ENCODE measurements at regions not wholly inside any gene's neighbourhood (a gene's known extent, or its start where the extent isn't known, plus 50 kb on each side); places are given as distances from the start of the nearest gene placed in this dataset.
"Not testable (repeated sequence)": the region's sequence is repeated elsewhere in the genome, so short reads cannot be mapped to it uniquely, and the experiment has no call there.

GRCh38 chr2:109976319-109976718 is 77.8 kb downstream of the LIMS3 start:
- H3K4me3 Mint-ChIP-seq; H3K4me1 Mint-ChIP-seq; intact Hi-C loops (cut with micrococcal nuclease); H3K36me3 ChIP-seq (replicated peaks in 1 of 2; ENCODE audit: control extremely low read depth in 1 of 2, control insufficient read depth in 1 of 2, extremely low read depth in 1 of 2, insufficient read depth in 2 of 2, low read length in 1 of 2); CTCF ChIA-PET; POLR2A ChIA-PET; H3K9ac ChIP-seq (ENCODE audit: low read length); H3K27ac ChIP-seq (ENCODE audit: low read length in 2 of 2); H3K27me3 Mint-ChIP-seq; H3K4me1 ChIP-seq (ENCODE audit: control insufficient read depth in 2 of 2, insufficient read depth in 2 of 2, low read length in 2 of 2); H3K79me2 ChIP-seq (ENCODE audit: control insufficient read depth, insufficient read depth, low read length); H3K4me3 ChIP-seq (ENCODE audit: control extremely low read depth in 1 of 5, extremely low read depth in 1 of 5, insufficient read depth in 1 of 5, low read depth in 2 of 5, low read length in 4 of 5); H3K4me2 ChIP-seq (replicated peaks; ENCODE audit: low read depth, low read length, poor library complexity, severe bottlenecking); H3K9me3 ChIP-seq (ENCODE audit: control extremely low read depth in 1 of 3, control insufficient read depth in 2 of 3, insufficient read depth in 1 of 3, low read length in 2 of 3); H3K27me3 ChIP-seq (replicated peaks in 1 of 4; ENCODE audit: control extremely low read depth in 1 of 4, control insufficient read depth in 3 of 4, insufficient read depth in 4 of 4, low read length in 3 of 4); H3K9me3 Mint-ChIP-seq (ENCODE audit: insufficient read depth); DNase-seq; H4K20me1 ChIP-seq (ENCODE audit: control insufficient read depth, insufficient read depth, low read length, poor library complexity, severe bottlenecking); H3K27ac Mint-ChIP-seq; ATAC-seq (ENCODE audit: low read depth); H2AFZ ChIP-seq (ENCODE audit: insufficient read depth, low read depth, low read length, poor library complexity, severe bottlenecking): not testable (repeated sequence)
- no CpG with 5 or more reads among the region's 3 CpGs for WGBS (ENCODE audit: insufficient coverage)

GRCh38 chr2:109980754-109981153 is 82.3 kb downstream of the LIMS3 start:
- H3K9me3 ChIP-seq (ENCODE audit: control extremely low read depth in 1 of 3, control insufficient read depth in 2 of 3, insufficient read depth in 1 of 3, low read length in 2 of 3); H2AFZ ChIP-seq (ENCODE audit: insufficient read depth, low read depth, low read length, poor library complexity, severe bottlenecking); H3K27ac ChIP-seq (ENCODE audit: low read length in 2 of 2); H3K27me3 ChIP-seq (replicated peaks in 1 of 4; ENCODE audit: control extremely low read depth in 1 of 4, control insufficient read depth in 3 of 4, insufficient read depth in 4 of 4, low read length in 3 of 4); H3K4me3 ChIP-seq (ENCODE audit: control extremely low read depth in 1 of 5, extremely low read depth in 1 of 5, insufficient read depth in 1 of 5, low read depth in 2 of 5, low read length in 4 of 5); H3K79me2 ChIP-seq (ENCODE audit: control insufficient read depth, insufficient read depth, low read length); H3K4me1 ChIP-seq (ENCODE audit: control insufficient read depth in 2 of 2, insufficient read depth in 2 of 2, low read length in 2 of 2); H3K9ac ChIP-seq (ENCODE audit: low read length); POLR2A ChIA-PET; H3K27me3 Mint-ChIP-seq; H4K20me1 ChIP-seq (ENCODE audit: control insufficient read depth, insufficient read depth, low read length, poor library complexity, severe bottlenecking); CTCF ChIA-PET; H3K27ac Mint-ChIP-seq; intact Hi-C loops (cut with micrococcal nuclease); H3K36me3 ChIP-seq (replicated peaks in 1 of 2; ENCODE audit: control extremely low read depth in 1 of 2, control insufficient read depth in 1 of 2, extremely low read depth in 1 of 2, insufficient read depth in 2 of 2, low read length in 1 of 2); H3K4me3 Mint-ChIP-seq; H3K4me2 ChIP-seq (replicated peaks; ENCODE audit: low read depth, low read length, poor library complexity, severe bottlenecking); H3K4me1 Mint-ChIP-seq; H3K9me3 Mint-ChIP-seq (ENCODE audit: insufficient read depth); DNase-seq: not testable (repeated sequence)
- no CpG with 5 or more reads among the region's 4 CpGs for whole genome bisulfite sequencing (ENCODE audit: insufficient coverage)
- peak; percentile 49 for ATAC-seq (ENCODE audit: low read depth)

- not testable (repeated sequence) for H3K27me3 ChIP-seq (replicated peaks in 1 of 4; ENCODE audit: control extremely low read depth in 1 of 4, control insufficient read depth in 3 of 4, insufficient read depth in 4 of 4, low read length in 3 of 4)
These were observed 88.1 kb downstream of the LIMS3 start for GRCh38 chr2:109986389-109987088.

GRCh38 chr2:109987089-109987420 is 88.6 kb downstream of the LIMS3 start:
- H3K4me2 ChIP-seq (replicated peaks; ENCODE audit: low read depth, low read length, poor library complexity, severe bottlenecking); CTCF ChIA-PET; H3K4me1 Mint-ChIP-seq; POLR2A ChIA-PET; H3K27me3 ChIP-seq (replicated peaks in 1 of 4; ENCODE audit: control extremely low read depth in 1 of 4, control insufficient read depth in 3 of 4, insufficient read depth in 4 of 4, low read length in 3 of 4); H3K36me3 ChIP-seq (replicated peaks in 1 of 2; ENCODE audit: control extremely low read depth in 1 of 2, control insufficient read depth in 1 of 2, extremely low read depth in 1 of 2, insufficient read depth in 2 of 2, low read length in 1 of 2); H3K27me3 Mint-ChIP-seq; H3K9me3 Mint-ChIP-seq (ENCODE audit: insufficient read depth); H3K9ac ChIP-seq (ENCODE audit: low read length); H2AFZ ChIP-seq (ENCODE audit: insufficient read depth, low read depth, low read length, poor library complexity, severe bottlenecking); H3K4me1 ChIP-seq (ENCODE audit: control insufficient read depth in 2 of 2, insufficient read depth in 2 of 2, low read length in 2 of 2); ATAC-seq (ENCODE audit: low read depth); H3K4me3 Mint-ChIP-seq; intact Hi-C loops (cut with micrococcal nuclease); H3K79me2 ChIP-seq (ENCODE audit: control insufficient read depth, insufficient read depth, low read length); H3K9me3 ChIP-seq (ENCODE audit: control extremely low read depth in 1 of 3, control insufficient read depth in 2 of 3, insufficient read depth in 1 of 3, low read length in 2 of 3); H3K4me3 ChIP-seq (ENCODE audit: control extremely low read depth in 1 of 5, extremely low read depth in 1 of 5, insufficient read depth in 1 of 5, low read depth in 2 of 5, low read length in 4 of 5); H3K27ac Mint-ChIP-seq; DNase-seq; H3K27ac ChIP-seq (ENCODE audit: low read length in 2 of 2); H4K20me1 ChIP-seq (ENCODE audit: control insufficient read depth, insufficient read depth, low read length, poor library complexity, severe bottlenecking): not testable (repeated sequence)
- no CpG with 5 or more reads among the region's 22 CpGs for WGBS (ENCODE audit: insufficient coverage)

More at GRCh38 chr2:109986389-109987088, 88.1 kb downstream of the LIMS3 start:
- ATAC-seq (ENCODE audit: low read depth); H4K20me1 ChIP-seq (ENCODE audit: control insufficient read depth, insufficient read depth, low read length, poor library complexity, severe bottlenecking); H3K4me2 ChIP-seq (replicated peaks; ENCODE audit: low read depth, low read length, poor library complexity, severe bottlenecking); H3K79me2 ChIP-seq (ENCODE audit: control insufficient read depth, insufficient read depth, low read length); DNase-seq; H3K27ac Mint-ChIP-seq; intact Hi-C loops (cut with micrococcal nuclease); H3K36me3 ChIP-seq (replicated peaks in 1 of 2; ENCODE audit: control extremely low read depth in 1 of 2, control insufficient read depth in 1 of 2, extremely low read depth in 1 of 2, insufficient read depth in 2 of 2, low read length in 1 of 2); H3K4me3 Mint-ChIP-seq; H3K9ac ChIP-seq (ENCODE audit: low read length); H3K27ac ChIP-seq (ENCODE audit: low read length in 2 of 2); H3K27me3 Mint-ChIP-seq; H3K4me1 Mint-ChIP-seq; H3K4me1 ChIP-seq (ENCODE audit: control insufficient read depth in 2 of 2, insufficient read depth in 2 of 2, low read length in 2 of 2); CTCF ChIA-PET; H3K9me3 ChIP-seq (ENCODE audit: control extremely low read depth in 1 of 3, control insufficient read depth in 2 of 3, insufficient read depth in 1 of 3, low read length in 2 of 3); H2AFZ ChIP-seq (ENCODE audit: insufficient read depth, low read depth, low read length, poor library complexity, severe bottlenecking); POLR2A ChIA-PET; H3K9me3 Mint-ChIP-seq (ENCODE audit: insufficient read depth); H3K4me3 ChIP-seq (ENCODE audit: control extremely low read depth in 1 of 5, extremely low read depth in 1 of 5, insufficient read depth in 1 of 5, low read depth in 2 of 5, low read length in 4 of 5): not testable (repeated sequence)
- WGBS (ENCODE audit: insufficient coverage), result no CpG with 5 or more reads among the region's 43 CpGs

Measured in B cell (primary cell).